CD4-positive, CD25-positive, alpha-beta regulatory T cell (primary cell): ENCODE measurements at regions not wholly inside any gene's neighbourhood (a gene's known extent, or its start where the extent isn't known, plus 50 kb on each side); places are given as distances from the start of the nearest gene placed in this dataset.

Experiments used
- ATAC-seq, 2 donors: fragments of 150-1000 bp; cut with Tn5 transposase; one replicate each; pipeline ENCODE4 v1.10.0; 2021; ENCODE audit warnings: low read depth in 2 of 2, moderate number of reproducible peaks in 2 of 2, moderate library complexity in 1 of 2
- DNase-seq, 3 donors: peaks; one replicate each; pipeline versions ENCODE4 v3.0.0 to v3.0.0-alpha.2; 2012 to 2022; ENCODE audit warnings: mixed read lengths in 1 of 3
- H3K27ac ChIP-seq: one replicate; pipeline ENCODE4 v1.7.0; 2013; ENCODE audit warnings: mild to moderate bottlenecking, low read length; ENCODE audit not compliant: insufficient read depth, poor library complexity, severe bottlenecking
- H3K27me3 ChIP-seq: one replicate; pipeline ENCODE4 v1.7.0; 2013; ENCODE audit warnings: low read length; ENCODE audit not compliant: control insufficient read depth, insufficient read depth
- H3K36me3 ChIP-seq: one replicate; pipeline ENCODE4 v1.7.0; 2013; ENCODE audit warnings: mild to moderate bottlenecking, low read length, moderate library complexity; ENCODE audit not compliant: control insufficient read depth, insufficient read depth
- H3K4me1 ChIP-seq: 2 replicates; pipeline ENCODE4 v1.7.0; 2013; ENCODE audit warnings: mild to moderate bottlenecking, low read length; ENCODE audit not compliant: insufficient read depth, control insufficient read depth, poor library complexity, severe bottlenecking
- H3K4me3 ChIP-seq: one replicate; pipeline ENCODE4 v1.7.0; 2013; ENCODE audit warnings: low read depth, mild to moderate bottlenecking, low read length, moderate library complexity
- H3K9me3 ChIP-seq, 2 experiments: 1 replicate in 1 of 2; 2 replicates in 1 of 2; pipeline ENCODE4 v1.7.0; 2013; ENCODE audit warnings: low read length in 2 of 2, mild to moderate bottlenecking in 1 of 2, moderate library complexity in 1 of 2; ENCODE audit not compliant: control insufficient read depth in 2 of 2
- H3K27ac Mint-ChIP-seq, 3 donors: one replicate each; pipeline ENCODE4 v1.8.0; 2020 to 2022; ENCODE audit warnings: mild to moderate bottlenecking in 3 of 3, mixed read lengths in 3 of 3, moderate library complexity in 2 of 3
- H3K27me3 Mint-ChIP-seq: one replicate; pipeline ENCODE4 v1.8.0; 2022; ENCODE audit warnings: mild to moderate bottlenecking, mixed read lengths
- H3K36me3 Mint-ChIP-seq: one replicate; pipeline ENCODE4 v1.8.0; 2020; ENCODE audit warnings: mixed read lengths
- H3K4me1 Mint-ChIP-seq, 4 donors: one replicate each; pipeline ENCODE4 v1.8.0; 2020 to 2022; ENCODE audit warnings: mixed read lengths in 4 of 4, mild to moderate bottlenecking in 1 of 4
- H3K4me3 Mint-ChIP-seq, 4 donors: one replicate each; pipeline ENCODE4 v1.8.0; 2020 to 2022; ENCODE audit warnings: mild to moderate bottlenecking in 4 of 4, mixed read lengths in 4 of 4, moderate library complexity in 3 of 4
- H3K9me3 Mint-ChIP-seq, 7 donors: one replicate each; pipeline ENCODE4 v1.8.0; 2020 to 2022; ENCODE audit warnings: mixed read lengths in 7 of 7, mild to moderate bottlenecking in 3 of 7, moderate library complexity in 2 of 7

GRCh38 chr12:102603021-102603420, 122.7 kb upstream of the IGF1 start:
- ATAC-seq: no peak
- peaks cover 0 to 10% (median 5%) of the 10 kb centered on the region in 7 donors for H3K9me3 Mint-ChIP-seq

GRCh38 chr12:102602521-102602920, 122.2 kb upstream of the IGF1 start:
- H3K9me3 ChIP-seq: no peaks in the 10 kb centered on the region
- Mint-ChIP-seq H3K27ac (no peak overlapping the region), H3K4me1 (no peaks in the 10 kb centered on the region), H3K4me3 (no peak overlapping the region), H3K27me3 (no peaks in the 10 kb centered on the region), H3K36me3 (no peaks in the 10 kb centered on the region), H3K9me3 (peaks cover 0 to 9% (median 3%) of the 10 kb centered on the region in 7 donors)
- no peak overlapping the region for H3K4me3 ChIP-seq
- H3K27me3 ChIP-seq: peaks cover 2% of the 10 kb centered on the region
- no peaks in the 10 kb centered on the region for H3K4me1 ChIP-seq
- no peak overlapping the region for H3K27ac ChIP-seq
- no peaks in the 10 kb centered on the region for H3K36me3 ChIP-seq
- DNase-seq: no peak
- no peak for ATAC-seq

More at GRCh38 chr12:102603021-102603420, 122.7 kb upstream of the IGF1 start:
- H3K27me3 Mint-ChIP-seq: no peaks in the 10 kb centered on the region
- H3K9me3 ChIP-seq: no peaks in the 10 kb centered on the region
- no peak overlapping the region for H3K4me3 Mint-ChIP-seq
- no peaks in the 10 kb centered on the region for H3K36me3 ChIP-seq
- H3K4me3 ChIP-seq: no peak overlapping the region
- no peak overlapping the region for H3K27ac ChIP-seq
- no peaks in the 10 kb centered on the region for H3K36me3 Mint-ChIP-seq
- H3K4me1 Mint-ChIP-seq: no peaks in the 10 kb centered on the region
- H3K27me3 ChIP-seq: peaks cover 2% of the 10 kb centered on the region
- no peak for DNase-seq
- H3K27ac Mint-ChIP-seq: no peak overlapping the region
- no peaks in the 10 kb centered on the region for H3K4me1 ChIP-seq

- Histone ChIP-seq H3K4me1 (no peaks in the 10 kb centered on the region), H3K4me3 (no peak overlapping the region), H3K36me3 (no peaks in the 10 kb centered on the region), H3K27ac (no peak overlapping the region), H3K27me3 (peaks cover 2% of the 10 kb centered on the region), H3K9me3 (no peaks in the 10 kb centered on the region)
- Mint-ChIP-seq H3K4me3 (no peak overlapping the region), H3K9me3 (peaks cover 0 to 2% (median 0%) of the 10 kb centered on the region in 7 donors), H3K36me3 (no peaks in the 10 kb centered on the region), H3K27ac (no peak overlapping the region), H3K4me1 (no peaks in the 10 kb centered on the region), H3K27me3 (no peaks in the 10 kb centered on the region)
- no peak for DNase-seq
- ATAC-seq: no peak
Measured at GRCh38 chr12:102601621-102602020, 121.3 kb upstream of the IGF1 start.

GRCh38 chr12:102596687-102597086, 116.3 kb upstream of the IGF1 start:
- Histone ChIP-seq H3K36me3 (no peaks in the 10 kb centered on the region), H3K27me3 (peaks cover 2% of the 10 kb centered on the region), H3K9me3 (no peaks in the 10 kb centered on the region), H3K4me1 (no peaks in the 10 kb centered on the region), H3K27ac (no peak overlapping the region), H3K4me3 (no peak overlapping the region)
- Mint-ChIP-seq H3K36me3 (no peaks in the 10 kb centered on the region), H3K27ac (no peak overlapping the region), H3K4me1 (no peaks in the 10 kb centered on the region), H3K9me3 (no peaks in the 10 kb centered on the region), H3K4me3 (no peak overlapping the region), H3K27me3 (no peaks in the 10 kb centered on the region)
- ATAC-seq (no peak), DNase-seq (no peak)

- Histone ChIP-seq H3K4me1 (no peaks in the 10 kb centered on the region), H3K36me3 (no peaks in the 10 kb centered on the region), H3K27ac (no peak overlapping the region), H3K27me3 (peaks cover 2% of the 10 kb centered on the region), H3K9me3 (no peaks in the 10 kb centered on the region), H3K4me3 (no peak overlapping the region)
- no peaks in the 10 kb centered on the region for H3K4me1 Mint-ChIP-seq
- ATAC-seq: no peak
- DNase-seq: no peak
- H3K9me3 Mint-ChIP-seq: no peaks in the 10 kb centered on the region
- H3K27ac Mint-ChIP-seq: no peak overlapping the region
- no peaks in the 10 kb centered on the region for H3K36me3 Mint-ChIP-seq
- H3K27me3 Mint-ChIP-seq: no peaks in the 10 kb centered on the region
- no peak overlapping the region for H3K4me3 Mint-ChIP-seq
Measured at GRCh38 chr12:102596031-102596430, 115.7 kb upstream of the IGF1 start.

- H3K36me3 Mint-ChIP-seq: no peaks in the 10 kb centered on the region
- no peak for ATAC-seq
- no peaks in the 10 kb centered on the region for H3K27me3 ChIP-seq
- H3K36me3 ChIP-seq: no peaks in the 10 kb centered on the region
- H3K9me3 Mint-ChIP-seq: no peaks in the 10 kb centered on the region
- no peak overlapping the region for H3K4me3 ChIP-seq
- no peaks in the 10 kb centered on the region for H3K9me3 ChIP-seq
- no peak overlapping the region for H3K4me3 Mint-ChIP-seq
- H3K27ac Mint-ChIP-seq: no peak overlapping the region
- H3K4me1 ChIP-seq: no peaks in the 10 kb centered on the region
- no peaks in the 10 kb centered on the region for H3K27me3 Mint-ChIP-seq
- DNase-seq: no peak
- no peaks in the 10 kb centered on the region for H3K4me1 Mint-ChIP-seq
- H3K27ac ChIP-seq: no peak overlapping the region
Measured at GRCh38 chr12:102595315-102595714, 115.0 kb upstream of the IGF1 start.

GRCh38 chr12:102593134-102593533, 112.8 kb upstream of the IGF1 start:
- no peak overlapping the region for H3K27ac Mint-ChIP-seq
- Histone ChIP-seq H3K27ac (no peak overlapping the region), H3K4me3 (no peak overlapping the region), H3K27me3 (no peaks in the 10 kb centered on the region), H3K36me3 (no peaks in the 10 kb centered on the region), H3K9me3 (no peaks in the 10 kb centered on the region), H3K4me1 (no peaks in the 10 kb centered on the region)
- no peaks in the 10 kb centered on the region for H3K9me3 Mint-ChIP-seq
- no peaks in the 10 kb centered on the region for H3K27me3 Mint-ChIP-seq
- H3K36me3 Mint-ChIP-seq: no peaks in the 10 kb centered on the region
- H3K4me1 Mint-ChIP-seq: no peaks in the 10 kb centered on the region
- DNase-seq (no peak), ATAC-seq (no peak)
- no peak overlapping the region for H3K4me3 Mint-ChIP-seq

GRCh38 chr12:102592134-102592533, 111.8 kb upstream of the IGF1 start:
- Mint-ChIP-seq H3K36me3 (no peaks in the 10 kb centered on the region), H3K4me3 (no peak overlapping the region), H3K27me3 (no peaks in the 10 kb centered on the region), H3K4me1 (no peaks in the 10 kb centered on the region), H3K27ac (no peak overlapping the region), H3K9me3 (no peaks in the 10 kb centered on the region)
- Histone ChIP-seq H3K4me1 (no peaks in the 10 kb centered on the region), H3K9me3 (no peaks in the 10 kb centered on the region), H3K27me3 (no peaks in the 10 kb centered on the region), H3K27ac (no peak overlapping the region), H3K4me3 (no peak overlapping the region), H3K36me3 (no peaks in the 10 kb centered on the region)
- ATAC-seq (no peak), DNase-seq (no peak)
